HCT116 (cell line): ENCODE measurements at regions not wholly inside any gene's neighbourhood (a gene's known extent, or its start where the extent isn't known, plus 50 kb on each side); places are given as distances from the start of the nearest gene placed in this dataset.

Experiments used
- ATAC-seq: fragments of 200-7000 bp; cut with Tn5 transposase; 2 replicates; pipeline ENCODE4 v1.9.1; 2020; ENCODE audit warnings: mild to moderate bottlenecking, moderate library complexity
- BruUV-seq: library from RNA; stranded (reverse); fragments of 400-500 nt; replicated peaks from 2 replicates; lab custom pipeline; 2021; lab: Mats Ljungman, UMichigan
- CTCF ChIA-PET: fragments of 300-600 bp; sonication (Branson Sonifier 250); formaldehyde crosslinking; loops from one replicate; lab custom pipeline; 2021; ENCODE audit warnings: antibody characterized with exemption; lab: Charles Lee
- POLR2A ChIA-PET: fragments of 300-600, 350-600 bp; sonication (Branson Sonifier 250); formaldehyde crosslinking; loops from one replicate; lab custom pipeline; 2021; ENCODE audit warnings: antibody characterized with exemption; lab: Charles Lee
- RAD21 ChIA-PET, 2 experiments: fragments of 300-600 bp; sonication (Branson Sonifier 250); formaldehyde crosslinking; loops; one replicate each; lab custom pipeline; 2023; ENCODE audit warnings: low total read pairs in 2 of 2; ENCODE audit not compliant: uncharacterized antibody in 2 of 2, unreplicated experiment in 2 of 2, low non-redundant PET in 1 of 2; lab: Charles Lee
- DNase-seq: peaks from one replicate; pipeline ENCODE4 v3.0.0-alpha.2; 2010; ENCODE audit warnings: low read depth, low spot score
- H2AFZ ChIP-seq: fragments of 200-600 bp; shearing (Covaris generic), sonication (generic); 2 replicates; pipeline ENCODE4 v1.6.1; 2017; ENCODE audit warnings: low read depth, mixed run types, mixed read lengths, antibody characterized with exemption, low read length; ENCODE audit not compliant: poor library complexity, severe bottlenecking
- H3K27ac ChIP-seq: 2 replicates; pipeline ENCODE4 v1.5.1; 2012; ENCODE audit warnings: low read depth, low read length
- H3K27me3 ChIP-seq: fragments of 200-600 bp; sonication (generic); 2 replicates; pipeline ENCODE4 v1.6.1; 2016; ENCODE audit warnings: mixed run types, low read length, mixed read lengths; ENCODE audit not compliant: insufficient read depth
- H3K36me3 ChIP-seq, 2 experiments: fragments of 200-500 bp in 1 of 2; fragments of 200-600 bp in 1 of 2; sonication (Bioruptor generic) in 1 of 2; sonication (generic) in 1 of 2; 2 replicates each; pipeline versions ENCODE4 v1.5.1 to v1.6.1; 2014 to 2016; ENCODE audit warnings: low read length in 2 of 2, inconsistent platforms in 1 of 2, mixed read lengths in 1 of 2, mixed run types in 1 of 2; ENCODE audit not compliant: insufficient read depth in 2 of 2, control insufficient read depth in 1 of 2
- H3K4me1 ChIP-seq, 2 experiments: fragments of 200-600 bp in 1 of 2; sonication (generic) in 1 of 2; 2 replicates each; pipeline versions ENCODE4 v1.5.1 to v1.6.1; 2012 to 2017; ENCODE audit warnings: low read length in 2 of 2, inconsistent platforms in 1 of 2, mild to moderate bottlenecking in 1 of 2, mixed read lengths in 1 of 2, mixed run types in 1 of 2, moderate library complexity in 1 of 2; ENCODE audit not compliant: insufficient read depth in 2 of 2, control insufficient read depth in 1 of 2
- H3K4me2 ChIP-seq: fragments of 200-600 bp; sonication (generic); 2 replicates; pipeline ENCODE4 v1.6.1; 2017; ENCODE audit warnings: mixed run types, low read length, mixed read lengths
- H3K4me3 ChIP-seq, 2 experiments: fragments of 200-600 bp in 1 of 2; sonication (generic) in 1 of 2; replicated peaks in 1 of 2; 2 replicates each; pipeline ENCODE4 v1.5.1; 2011 to 2016; ENCODE audit warnings: low read length in 2 of 2, control low read depth in 1 of 2, low read depth in 1 of 2, mild to moderate bottlenecking in 1 of 2, mixed read lengths in 1 of 2, mixed run types in 1 of 2
- H3K79me2 ChIP-seq: fragments of 200-600 bp; sonication (generic); 2 replicates; pipeline ENCODE4 v1.6.1; 2017; ENCODE audit warnings: mild to moderate bottlenecking, mixed run types, low read length, moderate library complexity, mixed read lengths; ENCODE audit not compliant: insufficient read depth
- H3K9ac ChIP-seq: fragments of 200-600 bp; sonication (generic); 2 replicates; pipeline ENCODE4 v1.6.1; 2016; ENCODE audit warnings: low read length, mixed read lengths
- H3K9me2 ChIP-seq: fragments of 200-600 bp; sonication (generic), shearing (Covaris generic); 2 replicates; pipeline ENCODE4 v1.6.1; 2017; ENCODE audit warnings: mixed run types, mild to moderate bottlenecking, moderate library complexity; ENCODE audit not compliant: insufficient read depth
- H3K9me3 ChIP-seq, 2 experiments: fragments of 200-500 bp in 1 of 2; fragments of 200-600 bp in 1 of 2; sonication (Bioruptor generic) in 1 of 2; sonication (generic) in 1 of 2; 2 replicates each; pipeline ENCODE4 v1.6.1; 2014 to 2017; ENCODE audit warnings: low read length in 2 of 2, mixed read lengths in 2 of 2, inconsistent platforms in 1 of 2, low read depth in 1 of 2, mild to moderate bottlenecking in 1 of 2, mixed run types in 1 of 2, moderate library complexity in 1 of 2; ENCODE audit not compliant: control insufficient read depth in 1 of 2, insufficient read depth in 1 of 2
- H4K20me1 ChIP-seq: fragments of 200-600 bp; sonication (generic), shearing (Covaris generic); 2 replicates; pipeline ENCODE4 v1.6.1; 2017; ENCODE audit warnings: mixed run types, mild to moderate bottlenecking, moderate library complexity; ENCODE audit not compliant: insufficient read depth
- CBX3 ChIP-seq: IDR thresholded peaks from 2 replicates; pipeline ENCODE4 v1.6.1; 2012; ENCODE audit warnings: low read depth
- CEBPB ChIP-seq: IDR thresholded peaks from 2 replicates; pipeline ENCODE4 v1.6.1; 2012; ENCODE audit warnings: low read depth
- ELF1 ChIP-seq: IDR thresholded peaks from 2 replicates; pipeline ENCODE4 v1.6.1; 2012; ENCODE audit warnings: low read depth, borderline replicate concordance
- EZH2 ChIP-seq: fragments of 200-600 bp; sonication (generic); IDR thresholded peaks from 2 replicates; pipeline ENCODE4 v1.6.1; 2017; ENCODE audit warnings: antibody characterized with exemption, mixed run types
- EZH2phosphoT487 ChIP-seq: fragments of 200-600 bp; IDR thresholded peaks from 2 replicates; pipeline ENCODE4 v1.6.1; 2018; ENCODE audit warnings: antibody characterized with exemption, borderline replicate concordance
- FOSL1 ChIP-seq: IDR thresholded peaks from 2 replicates; pipeline ENCODE4 v1.6.1; 2012; ENCODE audit warnings: low read depth
- JUND ChIP-seq: IDR thresholded peaks from 2 replicates; pipeline ENCODE4 v1.6.1; 2012
- POLR2A ChIP-seq: IDR thresholded peaks from 2 replicates; pipeline ENCODE4 v1.7.0; 2011; ENCODE audit warnings: borderline replicate concordance; ENCODE audit not compliant: insufficient read depth, insufficient read length; ENCODE audit errors: extremely low read depth
- POLR2AphosphoS5 ChIP-seq: IDR thresholded peaks from 2 replicates; pipeline ENCODE4 v1.6.1; 2011; ENCODE audit warnings: mild to moderate bottlenecking, low read depth, low read length, moderate library complexity
- RAD21 ChIP-seq: IDR thresholded peaks from 2 replicates; pipeline ENCODE4 v1.6.1; 2012; ENCODE audit warnings: low read depth, mild to moderate bottlenecking
- REST ChIP-seq: IDR thresholded peaks from 2 replicates; pipeline ENCODE4 v1.6.1; 2012; ENCODE audit warnings: low read depth
- SIN3A ChIP-seq: IDR thresholded peaks from 2 replicates; pipeline ENCODE4 v1.6.1; 2012; ENCODE audit warnings: low read depth
- SP1 ChIP-seq: IDR thresholded peaks from 2 replicates; pipeline ENCODE4 v1.6.1; 2012; ENCODE audit warnings: low read depth
- SRF ChIP-seq: IDR thresholded peaks from 2 replicates; pipeline ENCODE4 v1.6.1; 2012; ENCODE audit warnings: low read depth
- TCF7L2 ChIP-seq: IDR thresholded peaks from 2 replicates; pipeline ENCODE4 v1.7.0; 2011; ENCODE audit warnings: borderline replicate concordance, inconsistent platforms; ENCODE audit not compliant: insufficient read depth, insufficient read length; ENCODE audit errors: extremely low read depth
- YY1 ChIP-seq: IDR thresholded peaks from 2 replicates; pipeline ENCODE4 v1.6.1; 2011; ENCODE audit warnings: low read length, low read depth, moderate library complexity, mild to moderate bottlenecking; ENCODE audit not compliant: insufficient replicate concordance; ENCODE audit errors: extremely low read depth
- ZFX ChIP-seq: fragments of 450-650 bp; IDR thresholded peaks from 2 replicates; pipeline ENCODE4 v1.6.1; 2017
- intact Hi-C: fragments of 100-400 bp; cut with micrococcal nuclease; formaldehyde crosslinking; loops from 2 replicates; pipeline ENCODE4 v1.10.0; 2022

- TF ChIP-seq POLR2A = no peak
- no peak for TF ChIP-seq SP1
- TF ChIP-seq FOSL1 = no peak
- no peak for TF ChIP-seq JUND
- TF ChIP-seq EZH2phosphoT487 = no peak
- no peak for TF ChIP-seq RAD21
- TF ChIP-seq EZH2 = no peak
- no peak for TF ChIP-seq SIN3A
- TF ChIP-seq POLR2AphosphoS5 = no peak
- TF ChIP-seq CEBPB = no peak
These were observed 212.5 kb downstream of the TANC2 start (continued) for GRCh38 chr17:63178530-63178929.

- Histone ChIP-seq H3K4me3 (no peak overlapping the region), H3K27me3 (no peaks in the 10 kb centered on the region), H3K4me2 (no peak overlapping the region), H2AFZ (no peak overlapping the region), H3K79me2 (no peaks in the 10 kb centered on the region), H3K27ac (no peak overlapping the region), H4K20me1 (no peaks in the 10 kb centered on the region), H3K9ac (no peak overlapping the region), H3K9me3 (no peaks in the 10 kb centered on the region), H3K4me1 (no peaks in the 10 kb centered on the region), H3K9me2 (0 out of 2 replicates have a peak, but pooled peaks cover 4% of the 10 kb centered on the region), H3K36me3 (no peaks in the 10 kb centered on the region)
- no peak for TF ChIP-seq YY1
- TF ChIP-seq REST = no peak
- no peak for TF ChIP-seq TCF7L2
- no peak for TF ChIP-seq CBX3
- no peak for TF ChIP-seq SRF
- no peak for TF ChIP-seq ZFX
- TF ChIP-seq EZH2 = no peak
- no peak for TF ChIP-seq SP1
- TF ChIP-seq ELF1 = no peak
- ChIA-PET POLR2A (no interaction called here), CTCF (no interaction called here), RAD21 (no interaction called here)
- intact Hi-C loops = no loop called here
- no peak for DNase-seq
- no peak for ATAC-seq
- BruUV-seq = no TSS peak
These were observed 215.8 kb downstream of the TANC2 start for GRCh38 chr17:63181856-63182255.
